ENCODE measurements at regions not wholly inside any gene's neighbourhood (a gene's known extent, or its start where the extent isn't known, plus 50 kb on each side); places are given as distances from the start of the nearest gene placed in this dataset.

DNA sequence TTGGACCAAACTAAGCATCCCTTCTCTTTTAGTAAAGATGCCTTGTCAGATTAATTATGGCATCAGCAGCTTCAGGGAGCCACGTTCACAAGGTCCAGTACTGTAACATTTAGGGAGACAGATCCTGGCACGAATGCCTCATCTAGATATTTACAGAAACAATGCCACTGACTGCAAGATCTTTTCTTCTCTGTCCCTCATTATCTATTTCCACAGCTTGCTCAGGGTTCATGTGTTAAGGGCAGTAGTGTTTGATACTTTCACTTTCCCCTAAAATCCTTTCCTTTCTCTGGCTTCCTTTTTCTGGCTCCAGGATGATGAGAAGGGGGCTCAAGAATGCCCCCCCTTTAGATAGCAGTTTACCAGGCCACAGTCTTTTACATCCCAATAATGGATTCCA is 393.9 kb downstream of the BCL11A start:
- no peak for DNase-seq (ENCODE audit: extremely low read depth, low read depth)
- TF ChIP-seq, protein P1, sequence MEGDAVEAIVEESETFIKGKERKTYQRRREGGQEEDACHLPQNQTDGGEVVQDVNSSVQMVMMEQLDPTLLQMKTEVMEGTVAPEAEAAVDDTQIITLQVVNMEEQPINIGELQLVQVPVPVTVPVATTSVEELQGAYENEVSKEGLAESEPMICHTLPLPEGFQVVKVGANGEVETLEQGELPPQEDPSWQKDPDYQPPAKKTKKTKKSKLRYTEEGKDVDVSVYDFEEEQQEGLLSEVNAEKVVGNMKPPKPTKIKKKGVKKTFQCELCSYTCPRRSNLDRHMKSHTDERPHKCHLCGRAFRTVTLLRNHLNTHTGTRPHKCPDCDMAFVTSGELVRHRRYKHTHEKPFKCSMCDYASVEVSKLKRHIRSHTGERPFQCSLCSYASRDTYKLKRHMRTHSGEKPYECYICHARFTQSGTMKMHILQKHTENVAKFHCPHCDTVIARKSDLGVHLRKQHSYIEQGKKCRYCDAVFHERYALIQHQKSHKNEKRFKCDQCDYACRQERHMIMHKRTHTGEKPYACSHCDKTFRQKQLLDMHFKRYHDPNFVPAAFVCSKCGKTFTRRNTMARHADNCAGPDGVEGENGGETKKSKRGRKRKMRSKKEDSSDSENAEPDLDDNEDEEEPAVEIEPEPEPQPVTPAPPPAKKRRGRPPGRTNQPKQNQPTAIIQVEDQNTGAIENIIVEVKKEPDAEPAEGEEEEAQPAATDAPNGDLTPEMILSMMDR (IDR thresholded peaks at IDR 0.05; ENCODE audit: low read depth, low read length) = no peak

GRCh38 chr2:60158262-60158661 is 395.2 kb downstream of the BCL11A start:
- TF ChIP-seq, protein P1 (IDR thresholded peaks at IDR 0.05; ENCODE audit: low read depth, low read length) = no peak
- no peak for DNase-seq (ENCODE audit: extremely low read depth, low read depth)

DNA sequence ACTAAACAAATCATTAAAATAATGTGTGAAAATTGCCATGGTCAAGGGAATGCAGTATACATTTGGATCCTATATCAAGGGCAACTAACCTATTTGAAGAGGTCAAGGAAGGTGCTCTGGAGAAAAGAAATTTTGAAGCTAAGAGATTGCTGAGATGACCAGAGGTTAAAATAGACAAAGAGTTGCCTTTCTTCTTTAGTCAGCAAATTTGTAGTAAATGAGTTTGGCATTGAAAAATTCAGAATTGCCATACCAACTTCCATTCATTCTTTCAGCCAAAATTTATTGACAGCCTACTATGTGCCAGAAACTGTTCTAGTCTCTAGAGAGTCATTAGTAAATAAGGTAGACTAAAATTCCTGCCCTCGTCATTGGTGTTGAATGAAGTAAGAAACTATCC is 396.2 kb downstream of the BCL11A start:
- TF ChIP-seq, protein P1 (IDR thresholded peaks at IDR 0.05; ENCODE audit: low read depth, low read length) = no peak
- no peak for DNase-seq (ENCODE audit: extremely low read depth, low read depth)

DNA sequence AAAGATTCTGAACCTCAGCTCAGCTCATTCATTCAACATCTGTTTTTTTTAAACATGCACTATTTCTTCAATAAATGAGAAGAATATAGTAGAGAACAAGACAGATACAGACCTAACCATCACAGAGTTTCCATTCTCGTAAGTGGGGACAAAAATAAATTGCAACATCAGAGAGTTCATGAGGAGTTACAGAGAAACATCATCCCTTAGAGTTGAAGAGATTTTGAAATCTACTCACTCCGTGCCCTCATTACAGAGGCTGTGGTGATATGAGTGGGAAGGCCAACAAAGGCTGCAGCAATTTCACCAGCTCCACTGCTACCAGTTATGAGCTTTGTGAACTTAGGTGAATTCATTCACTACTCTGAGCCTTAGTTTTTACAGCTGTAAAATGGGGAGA is 399.3 kb downstream of the BCL11A start:
- TF ChIP-seq, protein P1 (IDR thresholded peaks at IDR 0.05; ENCODE audit: low read depth, low read length) = no peak
- DNase-seq (ENCODE audit: extremely low read depth, low read depth) = no peak

DNA sequence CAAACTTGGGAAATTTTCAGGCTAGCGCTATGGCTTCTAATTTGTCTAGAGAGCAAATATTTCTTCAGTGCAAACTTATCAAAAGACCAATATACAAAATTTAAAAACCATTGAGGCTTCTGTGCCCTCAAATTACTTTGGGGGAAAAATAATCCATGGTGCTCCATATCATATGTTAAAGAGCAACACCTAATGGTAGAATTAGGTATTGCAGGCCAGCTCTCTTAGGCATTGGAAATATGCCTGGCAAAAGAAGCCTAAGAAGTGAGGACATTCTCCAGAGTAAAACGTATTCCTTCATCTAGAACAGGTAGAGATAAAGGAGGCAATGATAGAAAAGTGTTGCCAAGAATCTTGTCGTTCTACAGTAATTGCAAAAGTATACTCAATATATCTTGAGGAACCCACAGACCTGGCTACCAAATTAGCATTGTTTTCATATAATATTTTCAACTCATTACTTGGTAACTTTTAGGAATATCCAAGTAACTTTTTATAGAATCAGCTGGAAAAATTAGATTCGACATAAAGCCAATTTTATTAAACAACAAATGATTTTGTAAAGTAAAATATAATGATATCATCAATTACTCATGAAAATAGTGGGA is 401.1 kb downstream of the BCL11A start:
- DNase-seq (ENCODE audit: extremely low read depth, low read depth) = no peak
- TF ChIP-seq, protein P1 (IDR thresholded peaks at IDR 0.05; ENCODE audit: low read depth, low read length) = peak; percentile 42

DNA sequence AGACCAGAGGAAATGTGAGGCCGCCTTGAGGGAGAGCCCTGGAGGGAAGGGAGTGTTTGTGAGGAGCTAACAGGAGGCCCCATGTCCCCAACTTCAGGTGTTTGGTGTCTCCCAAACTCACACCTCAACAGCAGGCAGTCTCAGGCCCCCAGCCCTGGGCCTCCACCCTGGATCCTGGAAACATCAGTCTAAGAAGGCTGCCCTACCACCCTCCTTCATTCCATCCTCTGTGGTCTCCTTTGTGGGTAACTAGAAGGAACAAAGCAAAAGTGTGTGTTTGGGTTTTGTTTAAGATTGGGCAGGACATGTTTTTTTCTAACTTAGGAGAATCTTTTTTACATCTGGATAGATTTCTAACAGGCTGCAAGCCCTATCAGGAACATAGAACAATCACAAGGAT is 404.3 kb downstream of the BCL11A start:
- DNase-seq (ENCODE audit: extremely low read depth, low read depth) = no peak
- TF ChIP-seq, protein P1 (IDR thresholded peaks at IDR 0.05; ENCODE audit: low read depth, low read length) = no peak

DNA sequence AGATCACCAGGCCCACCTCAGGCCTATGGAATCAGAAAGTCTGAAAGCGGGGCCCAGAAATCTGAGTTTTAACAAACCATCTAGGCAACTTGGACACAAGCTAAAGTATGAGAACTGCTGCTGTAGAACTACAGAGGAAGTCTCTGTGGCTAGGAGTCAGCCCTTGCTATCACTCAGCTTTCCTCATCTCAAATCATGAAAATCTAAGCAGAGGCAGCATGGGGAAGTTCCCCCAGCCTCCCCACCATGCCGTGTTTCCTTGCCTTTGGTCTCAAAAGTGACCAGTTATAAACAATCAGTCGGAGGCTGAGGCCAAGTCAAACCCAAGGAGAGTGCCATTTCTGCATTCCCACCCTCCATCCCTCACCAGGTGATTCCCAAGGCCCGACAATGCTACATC is 404.7 kb downstream of the BCL11A start:
- no peak for DNase-seq (ENCODE audit: extremely low read depth, low read depth)
- TF ChIP-seq, protein P1 (IDR thresholded peaks at IDR 0.05; ENCODE audit: low read depth, low read length) = no peak
